ENCODE measurements at regions not wholly inside any gene's neighbourhood (a gene's known extent, or its start where the extent isn't known, plus 50 kb on each side); places are given as distances from the start of the nearest gene placed in this dataset.
A peak's percentile ranks its signal among the peaks of the same experiment; 100 is the strongest.

- no peak for DNase-seq
Observed at GRCh38 chr6:71125216-71125615, 163.4 kb upstream of the OGFRL1 start.

DNA sequence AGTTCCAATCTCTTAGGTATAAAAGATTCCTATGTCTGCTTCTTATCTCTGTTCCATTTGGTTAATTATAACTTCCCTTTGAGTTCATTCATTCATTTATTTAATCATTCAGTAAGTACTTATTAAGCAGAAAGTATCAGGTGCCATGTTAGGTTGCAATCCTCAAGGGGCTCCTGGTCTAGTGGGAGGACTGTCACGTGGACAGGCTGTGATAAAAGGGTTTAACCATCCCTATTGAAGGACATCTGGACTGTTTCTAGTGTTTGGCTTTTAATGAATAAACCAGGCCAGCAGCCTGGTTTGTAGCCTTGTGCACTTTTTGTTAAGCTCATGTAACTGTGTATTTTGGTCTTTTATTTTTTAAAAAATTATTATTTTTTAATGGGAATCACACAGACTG, 162.1 kb upstream of the OGFRL1 start:
- no peak for DNase-seq

- DNase-seq, result no peak
Observed at GRCh38 chr6:71127374-71127773, 161.2 kb upstream of the OGFRL1 start.

DNA sequence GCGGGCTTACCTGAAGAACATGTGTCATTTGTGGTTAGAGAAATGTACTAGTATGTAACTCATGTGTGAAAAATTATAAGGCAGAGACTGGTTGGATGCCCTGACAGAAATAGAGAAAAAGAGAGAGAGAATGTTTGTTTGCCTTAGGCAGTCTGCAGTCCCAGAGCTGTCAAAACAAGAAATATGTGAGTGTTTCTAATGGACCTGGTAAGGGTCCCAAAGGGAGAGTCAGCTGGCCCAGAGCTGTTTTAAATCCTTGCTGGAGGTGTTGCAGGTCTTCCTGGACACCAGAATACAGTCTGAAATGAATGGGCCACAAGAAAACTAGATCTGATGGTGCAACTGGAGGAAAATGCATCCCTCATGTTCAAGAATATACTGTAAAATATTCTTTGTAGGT, 158.3 kb upstream of the OGFRL1 start:
- DNase-seq, result no peak

DNA sequence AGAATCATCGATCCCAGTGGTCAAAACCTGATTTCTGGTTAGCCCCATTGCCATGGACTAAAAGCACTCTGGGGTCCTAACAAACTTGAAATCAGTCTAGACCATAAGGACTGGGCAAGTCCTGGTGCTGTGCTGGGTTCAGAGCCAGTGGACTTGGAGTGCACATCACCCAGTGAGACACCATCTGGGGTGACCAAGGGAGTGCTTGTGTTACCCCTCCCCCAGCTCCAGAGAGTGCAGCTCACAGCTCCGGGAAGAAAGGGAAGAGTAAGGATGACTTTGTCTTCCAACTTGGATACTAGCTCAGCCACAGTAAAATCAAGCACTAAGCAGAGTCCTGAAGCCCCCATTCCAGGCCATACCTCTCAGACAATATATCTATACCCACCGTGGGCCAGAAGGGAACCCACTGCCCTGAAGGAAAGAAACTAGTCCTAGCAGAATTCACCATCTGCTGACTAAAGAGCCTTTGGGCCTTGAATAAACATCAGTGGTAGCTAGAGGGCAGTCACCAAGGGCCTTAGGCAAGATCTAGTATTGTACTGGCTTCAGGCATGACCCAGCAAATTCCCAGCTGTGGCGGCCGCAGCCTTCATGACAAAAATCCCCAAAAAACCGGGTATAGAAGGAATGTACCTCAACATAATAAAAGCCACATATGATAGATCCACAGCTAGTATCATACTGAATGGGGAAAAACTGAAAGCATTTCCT, 153.5 kb upstream of the OGFRL1 start:
- DNase-seq, result no peak

- no peak for DNase-seq
Observed at GRCh38 chr6:71137973-71138372, 150.6 kb upstream of the OGFRL1 start.

GRCh38 chr6:71138376-71138775, 150.2 kb upstream of the OGFRL1 start:
- no peak for DNase-seq

- no peak for DNase-seq
Observed at GRCh38 chr6:71139249-71139648, 149.4 kb upstream of the OGFRL1 start.

DNA sequence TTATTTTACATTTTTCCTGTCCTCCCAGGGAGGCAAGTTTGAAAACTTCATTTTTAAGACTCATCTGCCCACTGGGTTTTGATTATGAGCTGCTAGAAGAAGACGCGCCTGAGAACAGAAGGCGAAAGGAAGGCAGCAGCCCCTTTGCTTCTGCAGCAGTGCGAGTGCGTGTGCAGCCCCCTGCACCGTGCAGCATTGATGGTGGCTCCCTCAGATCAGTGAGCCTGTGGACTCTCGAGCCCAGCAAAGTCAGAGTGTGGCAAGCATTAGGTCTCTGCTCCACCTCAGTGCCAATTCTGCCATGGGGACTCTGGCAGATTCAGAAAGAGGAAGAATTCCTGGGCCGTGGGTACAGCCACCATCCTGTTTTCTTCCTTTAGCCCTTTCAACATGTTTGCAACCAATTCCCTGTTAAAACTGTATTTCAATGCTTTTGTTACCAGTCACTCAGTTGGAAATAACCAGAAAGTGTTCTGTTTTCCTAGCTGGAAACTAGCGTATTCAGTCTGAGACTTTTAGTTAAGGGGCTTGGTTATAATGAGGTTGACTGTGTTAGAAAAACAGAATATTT, 134.8 kb upstream of the OGFRL1 start:
- DNase-seq, result no peak

- no peak for DNase-seq
Observed at GRCh38 chr6:71157345-71157744, 131.3 kb upstream of the OGFRL1 start.

DNA sequence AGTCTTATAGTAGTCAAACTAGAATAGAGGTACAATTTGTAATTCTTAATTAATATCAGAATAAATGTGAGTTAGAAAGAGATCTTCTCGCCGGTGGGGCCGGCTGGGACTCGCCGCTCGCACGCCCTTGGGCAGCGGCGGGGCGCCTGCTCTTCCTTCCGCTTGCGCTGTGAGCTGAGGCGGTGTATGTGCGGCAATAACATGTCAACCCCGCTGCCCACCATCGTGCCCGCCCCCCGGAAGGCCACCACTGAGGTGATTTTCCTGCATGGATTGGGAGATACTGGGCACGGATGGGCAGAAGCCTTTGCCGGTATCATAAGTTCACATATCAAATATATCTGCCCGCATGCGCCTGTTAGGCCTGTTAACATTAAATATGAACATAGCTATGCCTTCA, 123.7 kb upstream of the OGFRL1 start:
- DNase-seq, result no peak

GRCh38 chr6:71168233-71168765, 120.3 kb upstream of the OGFRL1 start:
- DNase-seq, result no peak

DNA sequence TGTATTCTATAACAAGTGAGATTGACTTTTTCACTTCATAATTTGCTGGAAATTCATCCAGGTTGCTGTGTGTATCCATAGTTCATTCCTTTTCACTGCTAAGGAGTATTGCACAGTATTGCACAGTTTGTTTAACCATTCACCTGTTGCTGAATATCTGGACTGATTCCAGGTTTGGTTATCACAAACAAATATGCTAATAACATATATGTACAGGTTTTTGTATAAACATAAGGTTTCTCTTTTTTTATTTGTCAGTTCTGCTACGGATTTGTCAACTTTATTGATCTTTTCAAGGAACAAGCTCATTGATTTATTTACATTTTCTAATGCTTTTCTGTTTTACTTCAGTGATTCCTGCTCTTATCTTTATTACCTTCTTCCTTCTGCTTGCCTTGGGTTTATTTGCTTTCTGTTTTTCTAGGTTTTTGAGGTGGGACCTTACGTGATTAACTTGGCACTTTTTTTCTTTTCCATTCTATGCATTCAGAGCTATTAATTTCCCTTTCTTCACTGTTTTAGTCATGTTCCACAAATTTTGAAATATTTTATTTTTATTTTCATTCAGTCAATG, 117.0 kb upstream of the OGFRL1 start:
- DNase-seq, result no peak

DNA sequence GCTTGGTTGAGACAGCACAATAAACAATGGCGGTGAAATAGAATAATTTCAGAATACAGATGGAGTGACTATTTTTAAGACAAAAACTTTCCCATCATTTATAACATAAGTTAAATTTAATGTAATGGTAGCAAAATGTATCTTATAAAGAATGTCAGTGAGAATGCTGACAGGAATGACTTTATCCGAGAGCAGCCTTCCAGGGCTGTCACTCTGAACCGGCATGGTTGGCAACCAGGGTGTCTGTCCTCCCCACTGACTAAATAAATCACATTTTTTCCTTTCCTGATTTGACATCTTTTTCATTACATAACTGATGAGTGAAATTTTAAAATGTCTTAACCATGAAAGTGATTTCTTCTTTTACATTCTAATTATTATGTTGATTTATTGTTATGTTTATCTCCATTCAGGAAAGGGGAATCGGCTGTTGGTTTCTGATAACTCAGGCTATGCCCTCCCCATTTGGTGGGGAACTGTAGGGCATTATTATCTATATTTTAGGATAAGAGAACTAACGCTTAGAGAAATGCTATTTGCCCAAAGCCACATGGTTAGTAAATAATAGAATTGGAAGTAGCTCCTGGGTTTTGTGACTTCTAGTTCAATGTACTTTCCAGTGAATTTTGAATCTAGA, 109.2 kb upstream of the OGFRL1 start:
- no peak for DNase-seq

DNA sequence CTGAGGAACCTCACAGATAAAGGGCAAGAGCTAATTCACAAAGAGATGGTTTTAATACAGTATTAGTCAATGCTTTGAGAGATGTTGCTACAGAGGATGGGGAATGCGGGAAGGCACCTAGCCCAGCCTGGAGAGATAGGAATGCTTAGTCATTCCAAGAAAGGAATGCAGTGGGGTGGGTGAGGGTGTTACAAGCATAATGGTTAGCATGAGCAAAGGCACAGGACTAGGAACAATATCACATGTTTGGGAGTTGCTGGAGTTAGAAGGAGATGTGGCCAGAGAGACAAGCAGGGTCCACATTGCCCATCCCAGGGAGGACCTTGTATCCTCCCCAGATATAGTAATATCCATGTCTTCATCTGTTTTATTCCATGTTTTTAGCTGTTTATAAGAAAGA, 107.0 kb upstream of the OGFRL1 start:
- DNase-seq, result no peak

DNA sequence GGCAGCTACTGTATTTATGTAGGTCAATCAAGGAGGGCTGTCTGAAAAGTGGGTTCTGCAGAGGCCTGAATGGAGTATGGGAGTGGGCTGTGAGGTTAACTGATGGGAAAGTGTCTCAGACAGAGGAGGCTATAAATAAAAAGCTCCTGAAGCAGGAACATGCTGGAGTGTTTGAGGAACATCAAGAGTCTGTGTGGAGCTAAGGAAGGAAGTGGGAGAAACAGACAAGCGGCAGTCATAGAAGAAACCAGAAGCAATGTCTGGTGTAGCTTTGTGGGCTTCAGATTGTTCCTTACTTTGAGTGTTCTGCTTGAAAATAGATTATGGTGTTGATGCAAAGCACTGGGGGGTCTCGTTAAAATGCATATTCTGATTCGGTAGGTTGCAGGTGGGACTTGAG, 101.5 kb upstream of the OGFRL1 start:
- DNase-seq, result no peak

DNA sequence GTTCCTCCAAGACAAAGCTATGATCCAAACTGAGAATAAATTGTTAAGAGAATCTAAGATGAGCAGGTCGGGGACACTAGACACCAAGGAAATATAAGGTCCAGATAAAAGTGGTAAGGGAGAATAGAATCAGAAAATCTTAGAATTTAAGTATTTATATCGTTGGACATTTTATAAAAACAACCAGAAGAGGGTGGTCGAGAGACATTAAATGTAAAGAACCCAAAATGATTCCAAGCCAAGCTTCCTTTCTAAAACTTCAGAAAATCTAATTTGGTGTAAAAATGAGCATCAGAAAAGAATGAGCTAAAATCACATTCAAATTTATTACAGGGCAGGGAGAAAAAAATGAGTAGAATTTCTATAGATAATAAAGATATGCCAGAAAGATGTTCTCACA, 97.8 kb upstream of the OGFRL1 start:
- peak; percentile 36 for DNase-seq

GRCh38 chr6:71194724-71195123, 93.9 kb upstream of the OGFRL1 start:
- DNase-seq, result no peak

DNA sequence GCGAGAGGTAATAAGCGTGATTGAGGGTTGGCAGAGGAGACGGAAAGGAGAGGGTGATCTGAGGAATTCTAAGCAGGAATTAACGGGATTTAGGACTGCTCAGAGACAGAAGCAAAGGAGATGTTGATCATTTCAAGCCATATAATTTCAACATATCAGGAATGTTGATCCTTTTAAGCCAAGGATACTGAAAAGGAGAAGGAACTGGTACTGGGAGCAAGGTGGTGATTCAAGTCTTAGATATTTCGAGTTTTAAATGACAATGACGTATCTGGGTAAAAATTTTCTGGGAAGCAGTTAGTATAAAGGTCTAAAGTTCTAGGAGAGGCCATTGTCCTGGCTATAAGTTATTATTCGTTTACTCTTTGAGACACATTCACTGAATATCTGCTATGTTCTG, 91.3 kb upstream of the OGFRL1 start:
- DNase-seq, result no peak

GRCh38 chr6:71197780-71198179, 90.8 kb upstream of the OGFRL1 start:
- DNase-seq, result no peak

DNA sequence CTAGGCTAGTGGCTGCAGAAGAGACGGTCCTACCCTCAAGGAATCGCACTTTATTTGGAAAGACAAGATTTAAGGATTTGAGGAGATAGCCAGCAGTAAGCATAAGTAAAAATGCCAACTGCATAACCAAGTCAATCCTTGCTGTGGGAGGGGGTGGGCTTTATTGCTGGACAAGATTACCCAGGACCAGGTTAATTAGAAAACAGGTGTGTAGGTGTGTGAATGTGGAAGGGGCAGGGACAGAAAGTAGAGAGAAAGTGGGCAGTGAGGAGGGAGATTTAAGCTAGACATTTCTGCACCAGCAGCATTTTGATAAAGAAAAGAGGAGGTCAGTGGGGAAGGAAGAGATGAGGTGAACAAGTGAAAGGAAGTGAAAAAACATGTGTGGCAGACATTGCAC, 89.7 kb upstream of the OGFRL1 start:
- DNase-seq, result no peak

- DNase-seq, result no peak
Observed at GRCh38 chr6:71199736-71200135, 88.9 kb upstream of the OGFRL1 start.

- DNase-seq, result no peak
Observed at GRCh38 chr6:71203206-71203605, 85.4 kb upstream of the OGFRL1 start.

GRCh38 chr6:71204741-71205140, 83.9 kb upstream of the OGFRL1 start:
- DNase-seq, result no peak

All from amniotic stem cell (primary cell).